GM12801 (cell line): ENCODE measurements at regions not wholly inside any gene's neighbourhood (a gene's known extent, or its start where the extent isn't known, plus 50 kb on each side); places are given as distances from the start of the nearest gene placed in this dataset.

Experiments
- CTCF ChIP-seq: IDR thresholded peaks from one replicate; pipeline ENCODE4 v1.5.1; 2011; ENCODE audit warnings: control low read depth; ENCODE audit not compliant: insufficient read length; ENCODE audit errors: extremely low read depth

DNA sequence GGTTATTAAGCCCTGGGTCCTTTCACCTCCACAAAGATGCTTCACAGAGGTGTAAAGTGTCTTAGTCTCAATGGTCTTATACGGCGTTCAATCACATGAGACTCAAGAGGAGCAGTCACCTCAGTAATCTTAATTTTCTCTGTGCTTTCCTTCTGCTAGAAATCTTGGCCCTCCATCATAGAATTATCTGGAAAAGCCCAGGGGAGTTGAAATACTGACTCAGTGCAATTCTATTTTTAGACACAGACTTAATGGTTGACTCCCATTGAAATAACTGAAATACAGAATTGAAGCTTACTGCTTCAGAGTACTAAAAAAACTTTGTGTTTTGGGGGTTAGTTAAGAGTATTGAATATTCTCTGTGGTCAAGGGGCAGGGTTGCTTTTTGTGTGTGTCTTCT is 94.5 kb upstream of the IL15 start:
- no peak for TF ChIP-seq CTCF

DNA sequence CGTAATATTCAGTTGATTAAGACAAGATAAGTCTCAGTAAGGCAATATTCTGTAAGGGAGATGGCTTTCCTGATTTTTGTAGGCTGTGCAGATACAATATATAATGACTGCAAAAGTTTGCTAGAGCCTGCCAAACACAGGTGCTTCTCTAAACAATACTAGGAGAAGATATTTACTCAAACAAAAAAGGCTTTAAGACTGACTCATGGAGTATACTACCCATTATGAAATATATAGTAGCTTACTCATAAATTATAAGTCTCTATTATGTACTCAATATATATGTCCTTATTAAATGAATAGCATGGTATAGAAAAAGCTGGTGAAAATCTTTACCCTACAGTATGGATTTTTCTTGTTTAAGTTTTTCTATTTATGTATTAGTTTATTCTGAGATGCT is 93.2 kb upstream of the IL15 start:
- no peak for TF ChIP-seq CTCF

DNA sequence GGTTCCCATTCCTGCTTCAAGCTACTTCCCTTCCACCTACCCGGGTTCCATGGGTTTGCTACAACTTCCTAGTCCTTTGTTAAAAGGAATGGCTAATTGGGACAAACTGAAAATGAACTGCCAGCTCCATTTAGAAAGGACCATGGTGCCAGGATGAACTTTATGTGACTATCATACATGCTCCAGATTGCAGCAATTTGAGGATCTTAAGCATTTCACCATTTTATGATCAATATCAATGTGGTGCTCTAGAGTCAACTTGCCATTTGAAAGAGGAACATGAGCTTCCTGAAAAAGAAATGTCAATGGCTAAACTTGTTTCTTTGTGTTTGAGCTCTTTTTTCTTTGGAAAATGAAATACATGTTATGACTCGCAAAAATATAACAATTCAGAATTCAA is 92.7 kb upstream of the IL15 start:
- no peak for TF ChIP-seq CTCF

GRCh38 chr4:141548791-141549190 is 87.6 kb upstream of the IL15 start:
- no peak for TF ChIP-seq CTCF

DNA sequence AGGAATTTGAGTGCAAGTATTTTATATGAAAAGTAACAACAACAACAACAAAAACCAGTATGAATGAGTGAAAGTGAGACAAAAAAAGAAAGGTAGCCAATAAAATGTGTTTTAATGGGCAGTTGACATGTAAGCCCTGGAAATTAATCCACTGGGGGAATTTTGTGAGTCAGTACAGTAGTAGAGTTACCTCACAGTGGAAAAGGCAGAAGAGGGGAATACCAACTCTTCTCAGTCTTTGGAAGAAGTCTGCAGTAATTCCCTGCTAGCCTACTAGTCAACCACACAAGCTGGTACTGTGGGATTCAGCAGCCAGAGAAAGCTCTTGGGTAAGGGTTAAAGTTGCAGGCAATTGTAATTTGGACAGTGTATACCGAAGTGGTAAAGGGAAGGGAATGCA is 76.3 kb upstream of the IL15 start:
- no peak for TF ChIP-seq CTCF

DNA sequence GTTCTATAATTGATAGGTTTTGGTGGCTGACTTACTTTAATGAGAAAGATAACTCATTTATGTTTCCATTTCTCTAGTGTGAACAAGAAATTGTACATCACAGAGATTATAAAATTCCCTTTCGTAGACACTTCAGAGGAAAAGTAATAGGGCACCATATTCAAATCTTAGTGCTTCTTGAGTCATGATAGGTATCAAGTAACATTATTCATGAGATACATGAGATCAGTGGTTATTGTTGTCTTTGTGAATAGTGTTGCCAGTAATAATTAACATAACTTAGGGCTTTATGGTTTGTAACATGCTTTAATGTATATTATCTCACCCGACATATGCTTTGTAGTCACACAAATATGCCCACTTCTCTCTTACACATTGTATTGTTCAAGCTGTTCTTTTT is 73.7 kb upstream of the IL15 start:
- no peak for TF ChIP-seq CTCF

GRCh38 chr4:141563723-141564122 is 72.7 kb upstream of the IL15 start:
- no peak for TF ChIP-seq CTCF
